Astrocyte of the hippocampus (primary cell): ENCODE measurements at regions not wholly inside any gene's neighbourhood (a gene's known extent, or its start where the extent isn't known, plus 50 kb on each side); places are given as distances from the start of the nearest gene placed in this dataset.
"Not testable (repeated sequence)": the region's sequence is repeated elsewhere in the genome, so short reads cannot be mapped to it uniquely, and the experiment has no call there.

ENCODE experiments used
- DNase-seq: peaks from one replicate; pipeline ENCODE4 v3.0.0; 2011; ENCODE audit warnings: low read depth, low spot score

DNA sequence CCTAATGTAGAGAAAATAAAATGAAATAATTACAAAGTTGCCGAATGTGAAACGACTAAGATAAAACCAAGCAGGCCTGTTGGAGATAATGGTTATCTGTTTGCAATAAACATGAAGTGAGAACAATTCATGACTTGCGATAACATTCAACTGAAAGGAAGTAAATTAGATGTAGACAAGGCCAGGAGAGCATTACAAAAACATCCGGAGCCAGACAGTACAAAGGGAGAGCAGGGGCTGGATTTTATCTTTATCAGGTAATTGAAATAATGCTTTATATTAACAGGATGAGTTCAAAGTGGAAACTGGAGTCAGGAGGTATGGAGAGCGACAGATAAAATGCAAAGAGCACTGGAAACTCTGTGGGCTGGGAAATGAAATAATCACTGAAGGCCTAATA lies 265.6 kb upstream of the GOT2 start:
- DNase-seq, result no peak

DNA sequence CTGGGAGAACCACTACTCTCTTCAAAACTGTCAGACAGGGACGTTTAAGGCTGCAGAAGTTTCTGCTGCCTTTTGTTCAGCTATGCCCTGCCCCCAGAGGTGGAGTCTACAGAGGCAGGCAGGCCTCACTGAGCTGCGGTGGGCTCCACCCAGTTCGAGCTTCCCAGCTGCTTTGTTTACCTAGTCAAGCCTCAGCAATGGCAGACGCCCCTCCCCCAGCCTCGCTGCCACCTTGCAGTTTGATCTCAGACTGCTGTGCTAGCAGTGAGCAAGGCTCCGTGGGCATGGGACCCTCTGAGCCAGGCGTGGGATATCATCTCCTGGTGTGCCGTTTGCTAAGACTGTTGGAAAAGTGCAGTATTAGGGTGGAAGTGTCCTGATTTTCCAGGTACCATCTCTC lies 258.6 kb upstream of the GOT2 start:
- DNase-seq, result not testable (repeated sequence)

DNA sequence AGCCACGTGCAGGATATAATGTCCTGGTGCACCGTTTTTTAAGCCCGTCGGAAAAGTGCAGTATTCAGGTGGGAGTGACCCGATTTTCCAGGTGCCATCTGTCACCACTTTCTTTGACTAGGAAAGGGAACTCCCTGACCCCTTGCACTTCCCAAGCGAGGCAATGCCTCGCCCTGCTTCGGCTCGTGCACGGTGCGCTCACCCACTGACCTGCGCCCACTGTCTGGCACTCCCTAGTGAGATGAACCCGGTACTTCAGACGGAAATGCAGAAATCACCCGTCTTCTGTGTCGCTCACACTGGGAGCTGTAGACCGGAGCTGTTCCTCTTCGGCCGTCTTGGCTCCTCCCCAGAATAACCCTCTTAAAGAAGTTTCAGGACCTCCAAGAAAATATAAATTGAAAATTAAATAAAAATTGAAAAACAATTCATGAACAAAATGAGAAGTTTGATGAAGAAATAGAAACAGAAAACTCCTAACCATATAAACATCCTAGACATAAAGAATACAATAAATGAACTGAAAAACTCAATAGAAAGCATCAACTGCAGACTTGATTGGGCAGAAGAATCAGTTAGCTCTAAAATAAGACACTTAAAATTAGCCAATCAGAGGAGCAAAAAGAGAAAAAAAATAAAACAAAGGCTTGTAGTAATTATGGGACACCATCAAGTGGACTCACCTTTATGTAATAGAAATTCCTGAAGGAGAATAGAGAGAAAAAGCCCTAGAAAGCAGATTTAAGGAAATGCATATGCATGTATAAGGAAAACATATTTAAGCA lies 249.3 kb upstream of the GOT2 start:
- DNase-seq, result not testable (repeated sequence)

DNA sequence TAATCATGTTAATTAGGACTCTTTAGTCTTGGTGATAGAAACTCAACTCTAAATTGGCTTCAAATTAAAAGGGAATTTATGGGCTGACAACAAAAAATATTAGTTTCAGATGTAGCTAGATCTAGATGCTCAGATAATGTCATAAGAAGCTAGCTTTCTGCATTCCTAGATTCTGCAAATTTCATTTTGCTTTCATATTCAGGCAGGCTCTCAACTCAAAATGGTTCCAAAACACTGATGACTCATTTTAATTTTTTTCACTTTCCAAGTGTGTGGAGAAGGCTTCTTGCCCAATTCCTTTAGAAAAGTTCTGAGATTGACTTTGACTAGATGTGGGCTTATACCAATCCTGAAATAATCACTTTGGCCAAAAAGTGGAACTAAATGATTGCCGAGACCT lies 236.7 kb upstream of the GOT2 start:
- DNase-seq, result peak; percentile 16

DNA sequence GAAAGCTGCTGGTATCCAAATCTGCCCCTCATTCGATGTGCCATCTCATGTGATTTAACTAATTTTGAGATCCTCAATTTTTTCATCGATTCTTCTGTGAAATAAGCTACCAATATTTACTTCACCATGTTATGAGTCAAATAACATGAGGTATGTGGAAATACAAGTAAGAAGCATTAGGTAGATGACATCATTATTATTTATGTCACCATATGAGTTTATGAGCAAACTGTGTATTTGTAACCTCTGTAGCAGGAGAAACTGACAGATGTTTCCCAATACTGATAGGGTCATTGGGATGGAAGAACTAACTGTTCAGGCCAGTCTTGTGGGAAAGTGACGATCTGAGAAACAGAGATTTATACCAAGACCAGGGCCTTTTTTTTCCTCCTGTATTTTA lies 229.4 kb upstream of the GOT2 start:
- no peak for DNase-seq

DNA sequence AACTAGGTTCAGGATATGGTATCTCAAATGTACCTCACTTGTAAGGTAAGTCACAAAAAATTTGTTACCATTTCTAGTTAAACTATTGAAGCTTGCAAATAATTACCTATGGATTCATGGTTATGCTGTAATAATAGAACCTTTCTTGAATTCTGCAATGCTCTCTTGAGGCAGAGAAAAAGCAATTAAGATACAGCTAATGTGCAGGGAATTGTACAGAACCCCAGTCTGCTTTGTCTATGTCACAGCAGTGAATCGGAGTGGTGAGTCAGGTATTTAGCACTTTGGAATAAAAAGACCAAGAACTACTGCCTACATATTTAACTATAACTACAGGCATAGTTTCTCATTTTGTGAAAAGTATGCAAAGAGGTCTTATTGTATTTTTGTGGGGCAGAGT lies 228.7 kb upstream of the GOT2 start:
- no peak for DNase-seq

DNA sequence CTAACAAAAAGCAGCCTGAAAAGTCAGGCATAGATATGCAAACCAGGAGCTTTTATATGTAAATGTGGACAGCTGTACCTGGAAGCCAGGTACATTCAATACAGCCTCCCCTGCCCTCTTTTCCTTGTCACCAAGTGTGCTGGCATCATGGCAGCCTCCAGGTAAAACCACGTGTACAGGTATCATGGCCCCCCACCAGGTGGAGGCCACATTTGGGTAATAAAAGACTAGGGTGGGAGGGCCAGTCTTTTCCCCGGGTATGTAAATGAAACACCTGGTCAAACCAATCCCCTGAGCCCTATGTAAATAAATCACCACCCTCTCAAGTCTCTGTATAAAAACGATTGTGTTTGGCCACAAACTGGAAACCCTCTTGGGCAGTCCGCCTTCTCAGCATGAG lies 226.4 kb upstream of the GOT2 start:
- no peak for DNase-seq

DNA sequence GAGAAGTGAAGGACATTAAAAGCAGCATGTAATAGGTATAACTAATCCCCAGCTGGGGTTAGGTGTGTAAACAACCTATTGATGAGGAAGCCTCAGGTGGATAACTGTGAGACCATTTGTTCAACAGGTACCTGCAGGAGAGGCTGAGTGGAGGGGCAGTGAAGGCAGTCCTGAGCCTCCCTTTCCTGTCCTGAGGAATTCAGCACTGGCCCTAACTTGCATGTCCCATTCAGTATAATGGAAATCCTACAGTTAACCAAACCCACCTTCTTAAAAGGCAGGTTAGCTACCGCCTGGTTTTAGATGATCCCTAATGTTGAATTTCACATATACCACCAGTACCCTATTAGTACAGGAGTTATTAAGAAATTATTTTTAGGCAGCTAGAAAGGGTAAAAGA lies 225.9 kb upstream of the GOT2 start:
- no peak for DNase-seq

DNA sequence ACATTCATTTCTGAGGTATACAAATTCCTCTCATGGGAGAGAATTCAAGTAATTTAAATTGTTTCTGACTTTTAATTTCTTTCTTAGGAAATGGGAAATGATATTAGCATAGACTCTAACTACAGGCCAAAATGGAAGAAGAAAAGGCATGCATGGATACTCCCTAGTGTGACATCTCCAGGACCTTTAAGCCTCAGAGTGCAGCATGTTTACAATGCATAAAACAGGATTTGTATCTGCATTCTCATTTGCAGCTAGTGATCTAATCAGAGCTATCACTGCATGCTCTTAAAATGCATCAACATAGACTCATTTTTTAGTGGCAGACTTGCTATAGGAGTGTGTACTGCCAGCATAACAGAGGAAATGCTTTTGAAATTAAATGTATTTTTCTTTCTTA lies 224.6 kb upstream of the GOT2 start:
- no peak for DNase-seq

DNA sequence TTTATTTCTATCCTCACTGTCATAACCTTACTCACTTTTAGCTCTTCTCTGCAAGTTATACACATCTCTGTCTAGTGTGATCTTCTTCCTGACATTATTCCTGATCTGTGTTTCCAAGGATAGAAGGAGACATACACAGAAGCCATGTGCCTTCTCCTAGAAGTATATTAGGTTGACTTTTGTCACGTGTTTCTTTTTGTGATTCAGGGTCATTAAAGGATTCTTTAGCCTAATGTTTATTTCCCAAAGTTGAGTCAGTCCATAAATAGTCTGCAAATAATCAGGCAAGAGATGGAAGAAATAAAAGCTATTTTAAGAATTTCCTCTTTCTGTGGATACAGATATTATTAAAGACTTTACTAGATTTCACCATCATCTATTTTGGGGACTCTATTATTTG lies 214.1 kb upstream of the GOT2 start:
- DNase-seq, result no peak

DNA sequence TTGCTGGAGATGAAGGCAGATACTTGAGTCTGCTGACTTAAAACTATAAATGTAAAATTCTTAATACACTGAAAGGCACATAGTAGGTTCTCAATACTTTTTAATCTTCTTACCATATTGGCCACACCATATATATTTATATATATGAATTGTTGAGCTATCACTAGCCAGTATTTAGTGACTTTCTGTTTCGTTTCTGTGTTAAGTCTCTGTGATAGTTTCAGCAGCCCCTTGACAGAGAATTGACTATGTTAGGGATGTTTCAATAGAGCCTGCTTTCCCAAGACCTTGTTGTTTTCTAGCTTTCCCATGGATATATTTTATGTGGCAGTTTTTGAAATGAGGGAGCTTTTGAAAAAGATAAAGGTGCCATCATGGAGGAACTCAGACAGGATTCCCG lies 206.5 kb upstream of the GOT2 start:
- no peak for DNase-seq

DNA sequence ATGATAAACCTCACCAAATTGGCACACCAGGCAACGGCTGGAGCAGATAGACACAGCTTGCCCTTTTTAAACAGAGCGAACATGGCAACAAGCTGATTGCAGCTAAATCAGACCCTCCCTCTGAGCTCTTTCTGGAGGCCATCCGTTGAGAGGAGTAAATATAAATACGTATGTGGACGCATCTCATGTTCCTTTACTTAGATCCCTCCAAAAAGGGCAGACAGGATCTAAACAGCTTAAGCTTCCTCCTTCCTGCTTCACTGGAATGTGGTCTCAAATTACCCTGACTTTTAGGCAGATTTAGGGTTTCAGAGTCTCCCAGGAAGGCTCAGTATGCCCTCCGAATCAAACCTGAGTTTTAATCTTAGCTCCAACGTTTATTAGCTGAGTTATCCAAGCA lies 204.7 kb upstream of the GOT2 start:
- no peak for DNase-seq

DNA sequence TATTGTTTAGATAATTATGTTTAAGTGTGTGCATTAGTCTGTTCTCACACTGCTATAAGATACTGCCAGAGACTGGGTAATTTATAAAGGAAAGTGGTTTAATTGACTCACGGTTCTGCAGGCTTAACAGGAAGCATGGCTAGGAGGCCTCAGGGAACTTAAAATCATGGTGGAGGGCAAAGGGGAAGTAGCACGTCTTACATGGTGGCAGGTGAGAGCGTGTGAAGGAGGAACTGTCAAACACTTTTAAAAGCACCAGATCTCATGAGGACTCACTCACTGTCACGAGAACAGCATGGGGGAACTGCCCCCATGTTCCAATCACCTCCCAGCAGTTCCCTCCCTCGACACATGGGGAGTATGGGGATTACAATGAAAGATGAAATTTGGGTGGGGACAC lies 203.5 kb upstream of the GOT2 start:
- no peak for DNase-seq

DNA sequence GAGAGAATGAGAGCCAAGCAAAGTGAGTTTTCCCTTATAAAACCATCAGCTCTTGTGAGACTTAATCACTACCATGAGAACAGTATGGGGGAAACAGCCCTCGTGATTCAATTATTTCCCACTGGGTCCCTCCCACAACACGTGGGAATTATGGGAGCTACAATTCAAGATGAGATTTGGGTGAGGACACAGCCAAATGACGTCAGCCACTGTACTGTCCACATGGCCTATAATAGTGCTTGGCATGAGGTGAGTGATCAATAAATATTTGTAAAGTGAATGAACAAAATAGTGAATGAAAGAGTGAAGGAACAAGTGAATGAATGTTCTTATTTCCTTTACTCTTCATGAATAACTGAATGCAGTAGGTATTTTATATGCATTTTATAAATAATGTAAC lies 199.1 kb upstream of the GOT2 start:
- no peak for DNase-seq

DNA sequence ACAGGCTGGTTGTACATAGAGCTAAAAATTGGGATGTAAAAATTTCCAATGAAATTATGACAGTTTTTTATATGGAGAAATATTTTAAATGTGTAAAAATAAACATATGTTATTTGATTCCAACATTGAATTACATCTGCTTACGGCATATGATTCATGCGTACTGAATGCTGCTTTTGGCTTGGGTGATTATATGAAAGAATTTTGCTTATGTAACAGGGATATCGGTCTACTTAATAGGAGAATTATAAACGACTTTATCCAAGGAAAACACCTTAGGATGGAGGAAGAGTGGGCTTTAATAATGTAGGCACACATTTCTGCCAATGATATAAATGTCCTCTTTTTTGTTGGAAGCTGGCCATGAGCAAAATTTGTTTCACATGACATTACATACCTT lies 197.3 kb upstream of the GOT2 start:
- DNase-seq, result no peak

DNA sequence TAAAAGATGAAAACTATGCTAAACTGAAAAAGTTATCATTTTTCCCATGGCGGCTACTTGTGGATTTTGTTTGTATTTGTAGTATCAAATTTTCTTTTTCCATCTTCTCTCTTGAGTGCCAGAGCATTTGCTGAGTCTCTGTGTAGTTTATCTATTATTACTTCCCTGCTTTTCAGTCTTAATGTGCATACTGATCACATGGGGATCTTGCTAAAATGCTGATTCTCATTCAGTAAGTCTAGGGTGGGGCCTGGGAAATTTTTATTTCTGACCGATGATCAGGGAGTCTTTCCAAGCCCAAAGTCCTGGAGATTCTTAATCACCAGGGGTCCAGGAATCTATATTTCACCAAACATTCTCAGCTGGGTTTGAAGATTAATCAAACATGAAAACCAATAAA lies 189.0 kb upstream of the GOT2 start:
- no peak for DNase-seq

DNA sequence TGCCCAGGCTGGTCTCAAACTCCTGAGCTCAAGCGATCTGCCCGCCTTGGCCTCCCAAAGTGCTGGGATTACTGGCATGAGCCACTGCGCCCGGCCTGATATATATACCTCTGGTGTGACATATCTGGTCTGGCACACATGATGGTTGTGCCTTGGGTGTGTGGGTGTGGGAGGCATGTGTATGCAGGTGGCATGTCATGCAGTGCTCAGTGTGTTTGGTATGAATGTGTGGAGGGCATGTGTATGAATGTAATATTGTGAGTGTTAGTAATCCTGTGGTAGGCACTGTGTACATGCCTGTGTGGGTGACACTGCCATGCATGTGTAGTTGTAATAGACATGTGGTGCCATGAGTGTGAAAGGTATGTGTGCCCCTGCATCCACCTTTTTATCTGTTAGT lies 179.3 kb upstream of the GOT2 start:
- no peak for DNase-seq

DNA sequence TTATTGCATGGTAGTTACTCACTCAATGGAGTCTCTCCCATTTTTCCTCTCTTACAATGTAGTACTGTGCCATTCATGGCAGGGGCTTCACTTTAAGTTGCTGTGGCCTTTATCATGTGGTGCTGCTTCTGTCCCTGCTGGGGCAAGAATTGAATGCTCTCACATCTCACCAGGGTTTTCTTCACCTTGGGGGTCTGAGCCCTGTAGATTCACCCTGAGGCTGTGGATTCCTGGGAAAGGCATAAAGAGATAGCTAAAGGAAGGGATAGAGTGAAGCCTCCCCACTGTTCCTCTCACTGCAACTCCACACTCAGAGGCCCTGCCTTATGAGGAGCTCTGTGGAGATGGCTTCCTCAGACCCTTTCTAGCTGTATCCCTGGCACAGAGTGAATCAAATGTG lies 178.5 kb upstream of the GOT2 start:
- no peak for DNase-seq

DNA sequence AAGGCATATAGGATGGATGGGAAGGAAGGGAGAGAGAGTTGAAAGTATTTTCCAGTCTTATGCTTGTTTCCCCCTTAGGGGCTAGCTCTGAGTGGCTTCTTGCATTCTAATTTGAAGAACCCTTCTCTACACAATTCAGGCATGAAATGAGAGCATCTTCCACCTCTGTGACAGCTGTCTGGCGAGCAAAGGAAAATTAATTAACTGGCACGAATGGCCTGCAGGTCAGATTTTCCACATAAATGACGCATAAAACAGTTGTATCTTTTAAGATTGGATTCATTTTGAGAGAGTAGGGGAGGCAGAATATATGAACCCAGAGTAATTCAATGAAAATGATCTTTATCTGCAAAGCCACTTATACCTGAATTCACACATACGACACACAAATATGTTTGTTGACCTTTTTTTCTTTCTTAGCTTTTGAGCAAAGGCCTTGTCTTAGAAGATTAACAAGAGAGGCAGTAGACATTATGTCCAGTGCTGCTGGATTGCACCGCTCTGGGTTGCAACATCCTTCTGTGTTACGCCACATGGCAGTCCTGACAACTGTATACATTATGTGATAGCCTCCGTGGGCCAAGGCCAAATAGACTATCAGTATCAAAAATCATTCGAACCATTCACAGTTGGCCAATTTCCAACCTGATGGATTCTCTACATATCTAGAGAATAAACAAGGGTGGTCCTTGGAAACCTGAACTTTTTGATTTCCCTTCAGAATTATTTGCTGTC lies 173.0 kb upstream of the GOT2 start:
- no peak for DNase-seq

DNA sequence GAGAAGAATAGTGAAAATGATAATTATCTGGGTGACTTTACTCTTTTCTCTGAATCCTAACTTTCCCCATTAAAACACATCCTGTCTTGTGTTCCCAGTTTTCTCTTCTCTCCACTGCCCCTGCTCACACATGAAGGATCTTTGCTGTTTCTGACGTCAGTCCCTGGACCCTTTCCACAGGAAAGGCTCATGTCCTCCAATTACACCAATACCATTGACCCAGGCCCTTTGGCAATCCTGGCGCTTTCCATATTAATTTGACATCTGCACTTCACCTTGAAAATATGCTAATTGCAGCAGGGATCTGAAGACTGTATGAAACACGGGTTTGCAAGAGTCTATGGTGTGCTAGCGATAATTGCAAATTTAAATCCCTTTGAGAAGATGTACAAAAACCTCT lies 170.2 kb upstream of the GOT2 start:
- DNase-seq, result no peak

DNA sequence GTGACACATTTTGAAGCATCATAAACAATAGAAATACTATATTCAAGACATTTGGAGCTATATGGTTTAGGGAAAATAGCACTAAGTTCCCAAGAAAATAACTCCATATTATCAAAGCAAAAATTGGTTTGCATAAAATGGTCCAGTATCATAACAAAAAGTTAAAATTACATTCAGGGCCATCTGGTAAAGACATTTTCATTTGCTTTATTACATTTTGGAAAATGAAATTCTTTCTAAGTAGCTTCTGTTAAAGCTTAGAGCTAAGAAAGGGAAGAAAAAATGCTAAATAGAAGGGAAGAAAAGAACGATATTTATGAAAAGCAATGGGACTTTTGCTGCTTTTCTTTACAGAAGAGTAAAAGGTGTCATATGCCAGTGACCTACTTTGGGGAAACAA lies 155.4 kb upstream of the GOT2 start:
- DNase-seq, result no peak

DNA sequence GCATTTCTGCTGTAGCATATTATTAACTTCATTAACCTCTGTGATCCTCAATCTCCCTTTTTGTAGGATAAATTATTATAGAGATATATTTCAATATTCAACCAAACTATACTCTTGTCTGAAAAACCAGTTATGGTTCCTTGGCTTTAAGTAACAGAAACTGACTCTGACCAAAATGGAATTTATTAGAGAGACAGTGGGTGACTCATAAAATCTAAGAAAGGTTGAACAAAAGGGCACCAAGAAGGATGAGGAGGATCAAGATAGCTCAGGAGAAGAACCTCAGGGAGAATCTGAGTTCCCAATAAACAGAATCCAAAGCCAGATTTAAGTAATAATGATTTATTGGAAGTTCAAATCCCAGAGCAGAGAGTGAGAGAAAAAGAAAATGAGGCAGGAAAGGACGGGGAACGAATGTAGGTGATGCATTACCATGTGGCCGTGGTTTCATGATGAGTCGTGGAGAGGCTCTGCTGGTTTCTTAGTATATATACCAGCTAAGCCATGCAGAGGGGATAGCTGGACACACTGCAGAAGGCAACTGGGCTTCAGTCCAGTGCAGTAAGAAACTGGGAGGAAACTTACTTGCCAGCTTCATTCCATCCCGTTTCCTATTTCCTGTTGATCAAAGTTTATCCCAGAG lies 151.5 kb upstream of the GOT2 start:
- no peak for DNase-seq

DNA sequence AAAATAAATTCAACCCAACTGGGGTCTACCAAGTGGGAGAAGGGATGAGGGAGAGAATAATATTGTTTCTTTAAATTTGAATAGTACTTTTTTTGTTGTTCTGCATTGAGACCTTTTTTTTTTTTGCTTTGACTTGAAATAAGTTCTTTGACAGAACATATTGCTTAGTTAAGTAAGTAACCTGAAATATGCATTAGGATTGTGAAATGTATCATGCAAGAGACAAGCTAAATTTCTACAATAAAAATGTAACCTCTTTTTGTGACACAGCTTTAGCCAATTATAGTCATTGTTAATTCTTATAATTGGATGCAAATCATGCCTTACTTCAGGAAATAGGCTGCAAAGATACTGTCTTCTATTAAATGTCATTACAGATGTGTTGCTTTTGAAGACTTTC lies 150.0 kb upstream of the GOT2 start:
- DNase-seq, result no peak
